ENCODE measurements at regions not wholly inside any gene's neighbourhood (a gene's known extent, or its start where the extent isn't known, plus 50 kb on each side); places are given as distances from the start of the nearest gene placed in this dataset.

DNA sequence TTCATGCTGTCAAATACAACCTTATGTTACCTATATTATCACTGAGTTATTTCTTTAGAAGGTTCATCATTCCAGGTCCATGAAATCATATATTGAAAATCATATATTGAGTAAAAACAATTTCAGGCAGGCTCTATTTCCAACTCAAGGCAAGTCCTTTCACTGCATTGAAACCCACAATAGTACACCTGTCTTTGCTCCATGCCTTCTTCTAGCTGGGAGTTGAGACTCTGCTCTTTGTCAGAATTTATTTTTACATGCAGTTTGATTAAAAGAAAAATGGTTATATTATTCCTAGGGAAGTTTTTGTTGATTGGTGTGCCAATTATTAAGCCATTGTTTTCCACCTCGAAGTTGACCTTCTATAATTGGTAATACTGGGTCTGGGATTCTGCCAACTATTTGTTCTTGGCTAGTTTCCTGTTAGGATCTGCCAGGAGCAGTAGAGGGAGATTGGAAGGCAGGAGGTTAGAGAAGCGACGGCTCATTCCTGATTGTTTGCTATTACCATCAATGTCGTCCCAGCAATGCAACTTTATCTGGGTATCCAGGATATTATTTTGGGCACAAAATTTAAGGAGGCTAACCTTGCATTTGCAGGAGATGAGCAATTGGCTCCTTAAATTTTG lies 79.5 kb upstream of the MIS18BP1 start:
- DNase-seq (ENCODE audit: low spot score): no peak

DNA sequence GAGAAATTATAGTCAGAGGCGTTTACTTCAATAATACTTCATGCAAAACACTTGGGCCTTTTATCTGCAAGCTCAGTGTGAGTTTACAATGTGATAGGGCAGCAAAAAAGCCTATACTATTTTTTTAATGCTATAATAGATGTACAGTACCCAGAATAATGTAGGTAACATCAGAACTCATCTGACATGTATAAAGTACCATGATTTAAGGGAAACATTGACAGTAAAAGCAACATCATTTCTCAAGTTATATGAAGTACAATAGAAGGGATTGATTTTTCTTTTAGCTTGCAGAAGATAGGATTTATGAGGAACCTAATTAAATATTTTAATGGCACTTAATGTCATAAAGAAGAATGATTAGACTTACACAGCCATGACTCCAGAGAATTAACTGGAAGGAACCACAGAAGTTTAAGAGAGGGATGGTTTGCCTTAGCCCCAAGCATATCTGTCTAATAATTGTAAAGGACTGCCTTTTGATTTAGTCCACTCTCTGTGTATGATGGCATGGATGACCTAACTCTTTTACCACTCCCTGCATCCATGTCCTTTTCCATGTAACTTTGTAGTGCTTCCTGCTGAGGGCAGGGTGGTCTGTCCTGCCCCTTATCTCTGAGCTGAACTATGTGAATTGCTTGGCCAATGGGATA lies 55.9 kb upstream of the MIS18BP1 start:
- DNase-seq (ENCODE audit: low spot score): no peak

All from putamen (tissue), 1 donor.